ENCODE measurements at regions not wholly inside any gene's neighbourhood (a gene's known extent, or its start where the extent isn't known, plus 50 kb on each side); places are given as distances from the start of the nearest gene placed in this dataset.

GRCh38 chr9:27722866-27723265 lies 149.6 kb upstream of the C9orf72 start:
- TF ChIP-seq POLR2A (IDR thresholded peaks at IDR 0.05) = no peak
- TF ChIP-seq, protein P1, sequence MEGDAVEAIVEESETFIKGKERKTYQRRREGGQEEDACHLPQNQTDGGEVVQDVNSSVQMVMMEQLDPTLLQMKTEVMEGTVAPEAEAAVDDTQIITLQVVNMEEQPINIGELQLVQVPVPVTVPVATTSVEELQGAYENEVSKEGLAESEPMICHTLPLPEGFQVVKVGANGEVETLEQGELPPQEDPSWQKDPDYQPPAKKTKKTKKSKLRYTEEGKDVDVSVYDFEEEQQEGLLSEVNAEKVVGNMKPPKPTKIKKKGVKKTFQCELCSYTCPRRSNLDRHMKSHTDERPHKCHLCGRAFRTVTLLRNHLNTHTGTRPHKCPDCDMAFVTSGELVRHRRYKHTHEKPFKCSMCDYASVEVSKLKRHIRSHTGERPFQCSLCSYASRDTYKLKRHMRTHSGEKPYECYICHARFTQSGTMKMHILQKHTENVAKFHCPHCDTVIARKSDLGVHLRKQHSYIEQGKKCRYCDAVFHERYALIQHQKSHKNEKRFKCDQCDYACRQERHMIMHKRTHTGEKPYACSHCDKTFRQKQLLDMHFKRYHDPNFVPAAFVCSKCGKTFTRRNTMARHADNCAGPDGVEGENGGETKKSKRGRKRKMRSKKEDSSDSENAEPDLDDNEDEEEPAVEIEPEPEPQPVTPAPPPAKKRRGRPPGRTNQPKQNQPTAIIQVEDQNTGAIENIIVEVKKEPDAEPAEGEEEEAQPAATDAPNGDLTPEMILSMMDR (IDR thresholded peaks at IDR 0.05) = no peak

Data from testis (tissue), 2 donors.